Superior temporal gyrus (tissue), 1 donor: ENCODE measurements at regions not wholly inside any gene's neighbourhood (a gene's known extent, or its start where the extent isn't known, plus 50 kb on each side); places are given as distances from the start of the nearest gene placed in this dataset.

Experiments used
- DNase-seq: peaks from one replicate; pipeline ENCODE4 v3.0.0-alpha.2; 2016; ENCODE audit errors: extremely low spot score

DNA sequence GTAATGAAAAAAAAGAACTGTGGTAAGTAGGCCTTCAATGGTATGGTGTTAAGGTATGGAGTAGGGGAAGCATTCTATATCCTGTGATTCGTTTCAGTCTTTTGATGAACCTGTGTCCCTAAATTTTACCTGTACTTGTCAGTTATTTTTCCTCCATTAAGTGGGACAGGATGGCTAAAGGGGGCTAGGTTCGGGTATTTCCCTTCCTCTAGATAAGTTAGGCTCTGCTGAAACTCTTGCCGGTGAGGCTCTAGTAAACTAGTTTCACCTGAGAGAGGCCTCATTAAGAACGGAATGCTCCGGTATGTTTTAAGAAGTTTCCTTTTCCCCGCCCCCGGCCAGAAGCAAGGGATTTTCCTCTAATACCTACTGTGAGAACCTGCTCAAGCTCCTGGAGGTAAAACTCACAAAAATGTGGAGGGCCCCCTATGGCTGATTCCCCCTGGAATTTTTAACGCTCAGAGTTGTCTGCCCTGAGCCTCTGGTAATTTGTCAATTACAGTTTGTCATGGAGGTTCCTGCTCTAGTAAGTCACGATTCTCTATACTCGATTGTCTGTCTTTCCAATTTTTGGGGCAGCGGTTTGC is 87.7 kb downstream of the MACIR start:
- no peak for DNase-seq

DNA sequence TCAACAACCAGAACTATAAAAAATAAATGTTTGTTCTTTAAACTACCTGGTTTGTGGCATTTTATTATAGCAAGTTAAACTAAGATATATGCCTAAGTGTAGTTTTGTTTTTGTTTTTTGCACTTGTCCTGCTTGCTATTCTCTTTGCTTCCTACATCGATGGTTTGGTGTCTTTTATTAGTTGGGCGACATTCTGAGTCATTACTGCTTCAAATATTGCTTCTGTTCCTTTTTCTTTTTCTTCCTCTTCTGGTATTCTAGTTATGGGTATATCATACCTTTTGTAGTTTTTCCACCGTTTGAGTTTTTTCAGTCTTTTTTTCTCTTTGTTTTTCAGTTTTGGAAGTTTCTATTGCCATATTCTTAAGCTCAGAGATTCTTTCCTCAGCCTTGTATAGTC is 86.9 kb downstream of the MACIR start:
- no peak for DNase-seq

DNA sequence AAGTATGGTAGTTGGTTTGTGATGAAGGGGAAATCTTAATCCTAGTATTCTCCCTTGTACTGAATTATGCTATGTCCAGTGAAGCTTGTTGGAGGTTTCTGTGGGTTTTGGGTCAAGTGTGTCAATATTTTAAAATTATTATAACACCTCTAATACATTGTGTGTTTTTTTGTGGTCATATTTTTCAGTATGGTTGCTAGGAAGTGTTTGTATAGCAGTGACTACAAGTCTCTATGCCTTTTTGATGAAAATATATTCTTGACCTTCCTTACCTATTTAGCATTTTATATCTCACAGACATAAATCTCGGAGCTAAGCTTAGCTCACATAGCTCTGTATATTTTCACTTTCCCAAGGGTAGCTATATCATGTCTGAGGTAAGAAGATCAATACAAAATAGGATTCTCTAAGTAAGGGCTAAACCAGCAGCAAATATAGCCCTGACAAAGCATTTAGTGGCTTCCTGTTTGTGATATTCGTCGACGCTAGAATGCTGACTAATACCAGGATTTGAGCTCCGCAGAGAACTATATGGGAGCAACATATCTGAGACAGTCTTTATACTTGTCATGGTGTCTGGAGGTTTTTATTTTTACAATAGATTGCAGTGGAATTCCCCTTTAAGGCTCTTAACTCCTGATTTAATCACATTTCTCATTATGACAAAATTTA is 82.3 kb downstream of the MACIR start:
- DNase-seq = no peak

DNA sequence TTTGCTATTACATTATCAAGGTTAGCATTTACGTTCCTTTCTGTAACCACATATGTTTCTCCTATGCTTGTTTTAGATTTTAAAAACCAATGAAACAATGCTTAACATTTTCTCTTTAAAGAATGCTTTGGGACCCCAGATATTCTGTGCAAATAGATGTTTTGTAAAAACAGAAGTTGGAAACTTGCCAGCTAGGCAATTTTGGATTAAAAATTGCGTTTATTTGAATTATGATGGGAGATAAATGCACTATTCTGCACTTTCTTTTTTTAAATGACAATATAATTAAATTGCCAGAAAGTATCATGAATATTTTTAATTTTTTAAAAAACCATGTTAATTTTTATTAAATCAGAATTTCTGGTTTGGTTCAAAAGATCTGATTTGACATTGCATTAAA is 81.6 kb downstream of the MACIR start:
- no peak for DNase-seq

DNA sequence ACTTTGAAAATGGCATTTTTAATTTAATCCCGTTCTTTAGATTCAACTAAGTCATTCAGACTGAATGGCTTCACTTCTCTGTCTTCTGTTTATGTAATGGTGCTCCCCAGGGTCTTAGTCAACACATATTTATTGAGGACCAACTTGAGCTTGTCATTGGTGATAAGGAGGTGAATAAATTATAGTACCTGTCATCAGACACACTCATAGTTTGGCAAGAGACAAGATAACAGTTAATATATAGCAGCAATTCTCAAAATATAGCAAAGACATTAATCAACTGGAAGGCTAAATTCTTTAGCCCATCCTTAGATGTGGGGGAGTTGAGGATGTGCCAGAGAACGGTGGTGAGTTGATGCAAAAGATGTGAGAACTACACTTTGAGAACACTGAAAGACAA is 78.4 kb downstream of the MACIR start:
- DNase-seq = no peak

DNA sequence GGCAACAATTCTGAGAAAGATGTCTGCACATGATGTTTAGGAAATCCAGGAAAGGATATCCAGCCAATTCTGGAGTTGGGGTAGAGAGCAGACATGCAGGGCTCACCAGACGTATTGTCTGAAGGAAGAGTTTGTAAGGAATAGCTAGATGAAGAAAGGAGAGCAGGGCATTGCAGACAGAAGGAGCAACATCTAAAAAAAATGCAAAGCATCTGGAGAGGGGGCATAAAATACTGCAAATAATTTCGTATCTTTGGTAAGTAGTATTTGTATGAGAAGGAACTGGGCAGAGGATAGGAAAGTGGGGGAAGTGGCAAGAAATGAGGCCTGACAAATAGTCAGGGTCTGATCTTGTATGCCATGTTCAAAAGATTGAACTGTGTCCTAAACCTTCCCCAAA is 74.8 kb downstream of the MACIR start:
- no peak for DNase-seq

DNA sequence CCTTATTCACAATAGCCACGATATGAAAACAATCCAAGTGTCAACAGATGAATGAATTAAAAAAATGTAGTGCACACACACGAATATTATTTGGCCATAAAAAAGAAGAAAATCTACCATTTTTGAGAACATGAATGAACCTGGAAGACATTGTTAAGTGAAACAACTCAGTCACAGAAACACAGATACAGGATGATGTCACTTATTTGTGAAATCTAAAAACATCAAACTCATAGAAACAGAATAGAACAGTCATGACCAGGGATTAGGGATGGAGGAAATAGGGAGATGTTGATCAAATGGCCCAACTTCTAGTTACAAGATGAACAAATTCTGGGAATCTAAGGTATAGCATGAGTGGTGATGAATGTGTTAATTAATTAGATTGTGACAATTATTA is 72.3 kb downstream of the MACIR start:
- no peak for DNase-seq
